Epithelial cell of esophagus (primary cell): ENCODE measurements at regions not wholly inside any gene's neighbourhood (a gene's known extent, or its start where the extent isn't known, plus 50 kb on each side); places are given as distances from the start of the nearest gene placed in this dataset.

Experiments
- DNase-seq: peaks from one replicate; pipeline ENCODE4 v3.0.0; 2010; ENCODE audit warnings: low read depth
- H3K4me3 ChIP-seq: 2 replicates; pipeline ENCODE4 v1.5.1; 2011; ENCODE audit warnings: mild to moderate bottlenecking, low read length, control low read depth
- CTCF ChIP-seq: IDR thresholded peaks from 2 replicates; pipeline ENCODE4 v1.5.1; 2011; ENCODE audit warnings: low read depth, mild to moderate bottlenecking, low read length, control low read depth, inconsistent platforms; ENCODE audit not compliant: insufficient read depth; ENCODE audit errors: missing control alignments

GRCh38 chr12:114735680-114736374 lies 51.9 kb upstream of the TBX3 start:
- DNase-seq, result no peak
- TF ChIP-seq CTCF, result no peak
- H3K4me3 ChIP-seq, result no peak overlapping the region

DNA sequence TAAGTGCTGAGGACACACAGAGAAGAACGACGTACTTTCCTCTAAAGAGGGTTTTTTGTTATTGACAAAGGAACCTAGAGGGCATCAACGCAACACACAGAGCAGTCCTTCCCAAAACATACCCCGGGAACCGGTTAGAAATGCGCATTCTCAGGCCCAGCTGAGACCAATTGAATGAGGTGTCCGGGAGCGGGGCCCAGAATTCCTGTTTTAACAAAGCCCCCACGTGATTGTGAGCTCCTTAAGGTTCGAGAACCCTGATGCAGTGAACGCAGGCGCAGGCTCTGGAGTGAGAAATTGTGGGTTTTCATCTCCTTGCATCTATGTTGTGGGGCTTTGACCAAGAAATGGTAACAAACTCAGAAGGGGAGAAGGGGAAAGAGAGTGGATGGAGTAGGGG lies 51.0 kb upstream of the TBX3 start:
- H3K4me3 ChIP-seq, result no peak overlapping the region
- TF ChIP-seq CTCF, result no peak
- DNase-seq, result no peak

- TF ChIP-seq CTCF, result no peak
- H3K4me3 ChIP-seq, result no peak overlapping the region
- DNase-seq, result no peak
Observed at GRCh38 chr12:114733919-114734318, 49.9 kb upstream of the TBX3 start.
